Fibroblast of lung (primary cell): ENCODE measurements at regions not wholly inside any gene's neighbourhood (a gene's known extent, or its start where the extent isn't known, plus 50 kb on each side); places are given as distances from the start of the nearest gene placed in this dataset.

Source experiments
- CTCF ChIP-seq, 2 donors: IDR thresholded peaks in 1 of 2; conservative IDR thresholded peaks in 1 of 2; 1 replicate in 1 of 2; 2 replicates in 1 of 2; pipeline ENCODE4 v1.5.1; 2011 to 2012; ENCODE audit warnings: low read length in 2 of 2, control low read depth in 1 of 2, inconsistent platforms in 1 of 2, low read depth in 1 of 2, mild to moderate bottlenecking in 1 of 2
- EZH2 ChIP-seq: IDR thresholded peaks from 2 replicates; pipeline ENCODE4 v1.5.1; 2012; ENCODE audit warnings: low read length, control low read depth, mild to moderate bottlenecking; ENCODE audit errors: missing control alignments

- TF ChIP-seq CTCF (conservative IDR thresholded peaks at IDR 0.05 in 1 of 2, IDR thresholded peaks at IDR 0.05 in 1 of 2; ENCODE audit: low read depth in 1 of 2, low read length in 2 of 2) (no peak), EZH2 (no peak)
Observed at GRCh38 chr3:147906285-147906684, 497.1 kb downstream of the ZIC1 start.
